Adrenal gland (tissue), 5 donors: ENCODE measurements at regions not wholly inside any gene's neighbourhood (a gene's known extent, or its start where the extent isn't known, plus 50 kb on each side); places are given as distances from the start of the nearest gene placed in this dataset.

ENCODE experiments used
- CTCF ChIP-seq, 6 experiments: fragments of 450-650 bp in 4 of 6; fragments of 200-600 bp in 2 of 6; sonication (generic) in 1 of 6; IDR thresholded peaks; 1 replicate in 5 of 6; 2 replicates in 1 of 6; pipeline versions ENCODE4 v1.5.1 to v1.8.0; 2016 to 2021; ENCODE audit warnings: antibody characterized with exemption in 6 of 6, mild to moderate bottlenecking in 2 of 6, moderate library complexity in 1 of 6
- POLR2A ChIP-seq, 2 donors: fragments of 450-650 bp; IDR thresholded peaks; one replicate each; pipeline ENCODE4 v1.6.1; 2017; ENCODE audit warnings: antibody characterized with exemption in 2 of 2, mild to moderate bottlenecking in 2 of 2, moderate library complexity in 1 of 2
- donor health status: DM: no; HTN: no; CAD: no.

GRCh38 chr5:30100929-30101328, 1092.6 kb upstream of the CDH6 start:
- no peak for TF ChIP-seq CTCF (IDR thresholded peaks at IDR 0.05)
- no peak for TF ChIP-seq POLR2A (IDR thresholded peaks at IDR 0.05)
